Mesothelial cell of epicardium (in vitro differentiated cells): ENCODE measurements at regions not wholly inside any gene's neighbourhood (a gene's known extent, or its start where the extent isn't known, plus 50 kb on each side); places are given as distances from the start of the nearest gene placed in this dataset.

Experiments
- DNase-seq, 2 experiments: peaks; one replicate each; pipeline ENCODE4 v3.0.0; 2021; ENCODE audit warnings: low spot score in 2 of 2; ENCODE audit not compliant: unreplicated experiment in 2 of 2
- H3K27ac Mint-ChIP-seq: 2 replicates; pipeline ENCODE4 v1.8.0; 2021; ENCODE audit warnings: mixed read lengths
- H3K27me3 Mint-ChIP-seq: 2 replicates; pipeline ENCODE4 v1.8.0; 2021; ENCODE audit warnings: low read depth, mixed read lengths
- H3K36me3 Mint-ChIP-seq: 2 replicates; pipeline ENCODE4 v1.8.0; 2021; ENCODE audit warnings: mixed read lengths
- H3K4me1 Mint-ChIP-seq: 2 replicates; pipeline ENCODE4 v1.8.0; 2021; ENCODE audit warnings: mixed read lengths
- H3K4me3 Mint-ChIP-seq: 2 replicates; pipeline ENCODE4 v1.8.0; 2021; ENCODE audit warnings: mild to moderate bottlenecking, moderate library complexity, mixed read lengths
- H3K9me3 Mint-ChIP-seq: 2 replicates; pipeline ENCODE4 v1.8.0; 2021; ENCODE audit warnings: mixed read lengths
- TF ChIP-seq, protein P1 (sequence below): fragments of 200-600 bp; sonication (generic); IDR thresholded peaks from one replicate; pipeline ENCODE4 v1.5.0; 2021; ENCODE audit warnings: antibody characterized with exemption; ENCODE audit not compliant: unreplicated experiment

- Mint-ChIP-seq H3K4me1 (no peaks in the 10 kb centered on the region), H3K9me3 (peaks cover 4% of the 10 kb centered on the region), H3K27ac (no peak overlapping the region), H3K4me3 (no peak overlapping the region), H3K36me3 (no peaks in the 10 kb centered on the region), H3K27me3 (peaks cover 24% of the 10 kb centered on the region)
- TF ChIP-seq, protein P1, sequence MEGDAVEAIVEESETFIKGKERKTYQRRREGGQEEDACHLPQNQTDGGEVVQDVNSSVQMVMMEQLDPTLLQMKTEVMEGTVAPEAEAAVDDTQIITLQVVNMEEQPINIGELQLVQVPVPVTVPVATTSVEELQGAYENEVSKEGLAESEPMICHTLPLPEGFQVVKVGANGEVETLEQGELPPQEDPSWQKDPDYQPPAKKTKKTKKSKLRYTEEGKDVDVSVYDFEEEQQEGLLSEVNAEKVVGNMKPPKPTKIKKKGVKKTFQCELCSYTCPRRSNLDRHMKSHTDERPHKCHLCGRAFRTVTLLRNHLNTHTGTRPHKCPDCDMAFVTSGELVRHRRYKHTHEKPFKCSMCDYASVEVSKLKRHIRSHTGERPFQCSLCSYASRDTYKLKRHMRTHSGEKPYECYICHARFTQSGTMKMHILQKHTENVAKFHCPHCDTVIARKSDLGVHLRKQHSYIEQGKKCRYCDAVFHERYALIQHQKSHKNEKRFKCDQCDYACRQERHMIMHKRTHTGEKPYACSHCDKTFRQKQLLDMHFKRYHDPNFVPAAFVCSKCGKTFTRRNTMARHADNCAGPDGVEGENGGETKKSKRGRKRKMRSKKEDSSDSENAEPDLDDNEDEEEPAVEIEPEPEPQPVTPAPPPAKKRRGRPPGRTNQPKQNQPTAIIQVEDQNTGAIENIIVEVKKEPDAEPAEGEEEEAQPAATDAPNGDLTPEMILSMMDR = no peak
- no peak for DNase-seq
Measured at GRCh38 chr16:9191274-9191850, 99.9 kb downstream of the HAPSTR1 start.

DNA sequence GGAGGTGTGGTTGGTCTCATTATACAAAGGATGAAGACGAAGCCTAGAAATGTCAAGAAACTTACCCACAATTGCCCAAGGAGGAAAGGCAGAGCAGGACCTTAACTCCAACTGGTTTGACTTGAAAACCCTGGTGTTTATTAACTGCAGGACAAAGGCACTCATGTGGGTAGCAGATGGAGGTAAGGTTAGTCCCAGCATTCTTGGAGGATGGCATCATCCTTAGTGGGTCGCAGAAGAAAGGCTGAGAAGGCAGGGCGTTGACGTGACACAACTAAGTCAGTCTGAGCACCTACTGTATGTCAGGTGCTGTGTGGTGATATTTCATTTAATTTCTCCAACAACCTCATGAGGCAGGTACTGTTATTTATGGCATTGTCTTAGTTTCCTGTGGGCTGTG, 101.3 kb downstream of the HAPSTR1 start:
- no peak for DNase-seq
- Mint-ChIP-seq H3K4me1 (no peaks in the 10 kb centered on the region), H3K27ac (no peak overlapping the region), H3K4me3 (no peak overlapping the region), H3K36me3 (no peaks in the 10 kb centered on the region), H3K27me3 (peaks cover 27% of the 10 kb centered on the region), H3K9me3 (peaks cover 4% of the 10 kb centered on the region)
- TF ChIP-seq, protein P1 = no peak

DNA sequence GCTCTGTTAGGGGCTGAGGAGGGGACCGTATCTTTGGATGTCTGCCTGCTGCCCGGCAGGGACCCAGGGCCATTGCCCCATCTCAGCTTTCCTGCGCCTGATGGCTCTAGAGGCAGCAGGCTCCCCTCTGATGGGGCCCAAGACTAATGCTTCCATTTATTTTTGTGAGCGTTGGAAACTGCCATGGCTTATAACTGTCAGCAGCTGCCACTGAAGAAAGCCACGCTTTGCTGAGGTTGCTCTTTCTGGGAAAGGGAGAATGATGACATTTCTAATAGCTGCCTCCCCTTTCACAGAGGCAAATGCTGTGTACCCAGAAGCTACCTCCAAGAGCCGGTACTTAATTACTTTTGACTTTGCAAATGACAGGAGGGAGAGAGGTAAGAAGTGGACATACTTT, 103.8 kb downstream of the HAPSTR1 start:
- Mint-ChIP-seq H3K4me1 (no peaks in the 10 kb centered on the region), H3K36me3 (no peaks in the 10 kb centered on the region), H3K27ac (no peak overlapping the region), H3K27me3 (peaks cover 22% of the 10 kb centered on the region), H3K9me3 (peaks cover 4% of the 10 kb centered on the region), H3K4me3 (no peak overlapping the region)
- TF ChIP-seq, protein P1 = no peak
- DNase-seq = no peak

DNA sequence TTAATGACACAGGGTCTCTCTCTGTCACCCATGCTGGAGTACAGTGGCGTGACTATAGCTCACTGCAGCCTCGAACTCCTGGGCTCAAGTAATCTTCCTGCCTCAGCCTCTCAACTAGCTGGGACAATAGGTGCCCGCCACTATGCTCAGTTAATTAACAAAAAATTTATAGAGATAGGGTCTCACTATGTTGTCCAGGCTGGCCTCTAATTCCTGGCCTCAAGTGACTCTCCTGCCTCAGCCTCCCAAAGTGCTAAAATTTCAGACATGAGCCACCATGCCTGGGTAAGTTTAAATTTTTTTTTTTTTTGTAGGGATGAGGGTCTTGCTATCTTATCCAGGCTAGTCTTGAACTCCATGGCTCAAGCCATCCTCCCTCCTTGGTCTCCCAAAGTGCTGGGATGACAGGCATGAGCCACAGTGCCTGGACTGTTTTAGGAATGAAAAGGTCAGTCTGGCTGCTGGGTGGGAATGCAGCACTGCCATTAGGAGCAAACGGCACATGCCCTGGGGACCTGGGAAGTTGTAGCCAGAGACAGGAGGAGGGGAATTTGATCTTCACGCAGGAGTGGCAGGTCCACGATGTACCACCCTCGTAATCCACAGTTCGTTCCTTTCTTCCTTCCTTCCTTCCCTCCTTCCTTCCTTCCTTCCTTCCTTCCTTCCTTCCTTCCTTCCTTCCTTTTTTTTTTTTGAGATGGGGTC, 106.7 kb downstream of the HAPSTR1 start:
- Mint-ChIP-seq H3K27me3 (peaks cover 25% of the 10 kb centered on the region), H3K4me3 (no peak overlapping the region), H3K4me1 (no peaks in the 10 kb centered on the region), H3K36me3 (no peaks in the 10 kb centered on the region), H3K9me3 (peaks cover 19% of the 10 kb centered on the region), H3K27ac (no peak overlapping the region)
- TF ChIP-seq, protein P1 = no peak
- DNase-seq = no peak

GRCh38 chr16:9199311-9199710, 107.9 kb downstream of the HAPSTR1 start:
- Mint-ChIP-seq H3K36me3 (no peaks in the 10 kb centered on the region), H3K4me3 (no peak overlapping the region), H3K9me3 (peaks cover 21% of the 10 kb centered on the region), H3K27ac (no peak overlapping the region), H3K4me1 (no peaks in the 10 kb centered on the region), H3K27me3 (peaks cover 23% of the 10 kb centered on the region)
- TF ChIP-seq, protein P1 = no peak
- DNase-seq = no peak
